Left ventricle myocardium inferior (tissue), 1 donor: ENCODE measurements at regions not wholly inside any gene's neighbourhood (a gene's known extent, or its start where the extent isn't known, plus 50 kb on each side); places are given as distances from the start of the nearest gene placed in this dataset.
A peak's percentile ranks its signal among the peaks of the same experiment; 100 is the strongest.

Experiments used
- DNase-seq: peaks from one replicate; pipeline ENCODE4 v3.0.0-alpha.2; 2020
- H3K27ac ChIP-seq: fragments of 200-600 bp; replicated peaks from 2 replicates; pipeline ENCODE4 v1.8.0; 2021
- H3K27me3 ChIP-seq: fragments of 200-600 bp; 2 replicates; pipeline ENCODE4 v1.8.0; 2021; ENCODE audit warnings: low read depth
- H3K36me3 ChIP-seq: fragments of 200-600 bp; 2 replicates; pipeline ENCODE4 v1.8.0; 2021
- H3K4me1 ChIP-seq: fragments of 200-600 bp; 2 replicates; pipeline ENCODE4 v1.8.0; 2021
- H3K4me3 ChIP-seq: fragments of 200-600 bp; 2 replicates; pipeline ENCODE4 v1.8.0; 2021; ENCODE audit warnings: mild to moderate bottlenecking, moderate library complexity
- H3K9me3 ChIP-seq: fragments of 200-600 bp; replicated peaks from 2 replicates; pipeline ENCODE4 v1.8.0; 2021
- intact Hi-C: fragments of 100-400 bp; cut with micrococcal nuclease; formaldehyde crosslinking; loops from one replicate; pipeline ENCODE4 v1.11.0; 2022
- TF ChIP-seq, protein P1 (sequence below): fragments of 200-600 bp; IDR thresholded peaks from 2 replicates; pipeline ENCODE4 v1.8.0; 2021; ENCODE audit warnings: antibody characterized with exemption, mild to moderate bottlenecking, borderline replicate concordance
- donor health status: DM: no; HTN: yes; CAD: no; lungs with severe emphysema.

GRCh38 chr6:44561060-44561623 is 173.6 kb downstream of the CDC5L start:
- Histone ChIP-seq H3K9me3 (no peaks in the 10 kb centered on the region), H3K36me3 (no peaks in the 10 kb centered on the region), H3K27me3 (peaks cover 40% of the 10 kb centered on the region), H3K4me3 (no peak overlapping the region), H3K27ac (no peak overlapping the region), H3K4me1 (peaks cover 11% of the 10 kb centered on the region)
- DNase-seq: no peak
- intact Hi-C loops: no loop called here
- TF ChIP-seq, protein P1, sequence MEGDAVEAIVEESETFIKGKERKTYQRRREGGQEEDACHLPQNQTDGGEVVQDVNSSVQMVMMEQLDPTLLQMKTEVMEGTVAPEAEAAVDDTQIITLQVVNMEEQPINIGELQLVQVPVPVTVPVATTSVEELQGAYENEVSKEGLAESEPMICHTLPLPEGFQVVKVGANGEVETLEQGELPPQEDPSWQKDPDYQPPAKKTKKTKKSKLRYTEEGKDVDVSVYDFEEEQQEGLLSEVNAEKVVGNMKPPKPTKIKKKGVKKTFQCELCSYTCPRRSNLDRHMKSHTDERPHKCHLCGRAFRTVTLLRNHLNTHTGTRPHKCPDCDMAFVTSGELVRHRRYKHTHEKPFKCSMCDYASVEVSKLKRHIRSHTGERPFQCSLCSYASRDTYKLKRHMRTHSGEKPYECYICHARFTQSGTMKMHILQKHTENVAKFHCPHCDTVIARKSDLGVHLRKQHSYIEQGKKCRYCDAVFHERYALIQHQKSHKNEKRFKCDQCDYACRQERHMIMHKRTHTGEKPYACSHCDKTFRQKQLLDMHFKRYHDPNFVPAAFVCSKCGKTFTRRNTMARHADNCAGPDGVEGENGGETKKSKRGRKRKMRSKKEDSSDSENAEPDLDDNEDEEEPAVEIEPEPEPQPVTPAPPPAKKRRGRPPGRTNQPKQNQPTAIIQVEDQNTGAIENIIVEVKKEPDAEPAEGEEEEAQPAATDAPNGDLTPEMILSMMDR: no peak

- DNase-seq: no peak
- Histone ChIP-seq H3K9me3 (no peaks in the 10 kb centered on the region), H3K4me3 (no peak overlapping the region), H3K27ac (no peak overlapping the region), H3K4me1 (peaks cover 11% of the 10 kb centered on the region), H3K36me3 (no peaks in the 10 kb centered on the region), H3K27me3 (peaks cover 40% of the 10 kb centered on the region)
- intact Hi-C loops: no loop called here
- TF ChIP-seq, protein P1: no peak
Measured at GRCh38 chr6:44561832-44562665, 174.5 kb downstream of the CDC5L start.

DNA sequence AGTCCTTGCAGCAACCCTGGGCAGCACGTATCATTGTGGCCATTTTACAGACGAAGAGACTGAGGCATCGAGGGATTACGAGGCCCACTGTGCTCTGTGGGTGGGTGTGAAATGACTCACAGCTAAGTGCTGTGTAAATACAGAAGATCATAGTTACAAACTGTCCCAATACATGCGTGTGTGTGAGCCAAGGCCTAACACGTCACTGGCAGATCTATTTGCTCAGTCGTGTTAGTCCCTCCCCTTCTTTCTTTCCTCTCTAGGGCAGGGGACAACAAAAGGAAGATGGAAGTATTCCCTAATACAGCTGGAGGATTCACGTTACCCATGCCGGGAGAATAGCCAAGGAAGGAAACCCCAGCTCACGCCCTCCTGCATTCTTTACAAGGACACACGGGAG is 175.9 kb downstream of the CDC5L start:
- TF ChIP-seq, protein P1: no peak
- Histone ChIP-seq H3K4me3 (no peak overlapping the region), H3K4me1 (peaks cover 9% of the 10 kb centered on the region), H3K9me3 (no peaks in the 10 kb centered on the region), H3K36me3 (no peaks in the 10 kb centered on the region), H3K27me3 (peaks cover 38% of the 10 kb centered on the region), H3K27ac (peak overlapping the region; percentile 12)
- no peak for DNase-seq
- intact Hi-C loops: no loop called here

- TF ChIP-seq, protein P1: no peak
- H3K9me3 ChIP-seq: no peaks in the 10 kb centered on the region
- DNase-seq: no peak
- H3K27ac ChIP-seq: no peak overlapping the region
- no peaks in the 10 kb centered on the region for H3K36me3 ChIP-seq
- peaks cover 24% of the 10 kb centered on the region for H3K27me3 ChIP-seq
- intact Hi-C loops: no loop called here
- H3K4me3 ChIP-seq: no peak overlapping the region
- H3K4me1 ChIP-seq: peaks cover 16% of the 10 kb centered on the region
Measured at GRCh38 chr6:44564906-44565524, 177.5 kb downstream of the CDC5L start.

DNA sequence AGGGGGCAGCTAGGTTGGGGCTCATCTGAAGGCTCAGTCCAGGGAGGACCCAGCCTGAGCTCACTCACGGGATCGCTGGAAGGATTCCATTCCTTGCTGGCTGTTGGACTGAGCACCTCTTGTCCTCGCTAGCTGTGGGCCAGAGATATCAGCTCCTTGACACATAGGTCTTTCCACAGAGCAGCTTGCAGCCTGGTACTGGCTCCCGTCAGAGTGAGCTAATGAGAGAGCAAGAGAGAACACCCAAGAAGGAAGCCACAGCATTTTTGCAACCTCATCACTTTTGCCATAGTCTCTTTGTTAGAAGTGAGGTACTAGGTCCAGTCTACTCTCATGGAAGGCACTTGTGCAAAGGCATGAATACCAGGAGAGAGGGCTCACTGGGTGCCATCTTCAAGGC is 179.9 kb downstream of the CDC5L start:
- intact Hi-C loops: no loop called here
- Histone ChIP-seq H3K27me3 (peaks cover 8% of the 10 kb centered on the region), H3K9me3 (no peaks in the 10 kb centered on the region), H3K36me3 (no peaks in the 10 kb centered on the region), H3K27ac (no peak overlapping the region), H3K4me3 (no peak overlapping the region), H3K4me1 (peaks cover 28% of the 10 kb centered on the region)
- DNase-seq: no peak
- TF ChIP-seq, protein P1: no peak
